ENCODE measurements at regions not wholly inside any gene's neighbourhood (a gene's known extent, or its start where the extent isn't known, plus 50 kb on each side); places are given as distances from the start of the nearest gene placed in this dataset.

DNA sequence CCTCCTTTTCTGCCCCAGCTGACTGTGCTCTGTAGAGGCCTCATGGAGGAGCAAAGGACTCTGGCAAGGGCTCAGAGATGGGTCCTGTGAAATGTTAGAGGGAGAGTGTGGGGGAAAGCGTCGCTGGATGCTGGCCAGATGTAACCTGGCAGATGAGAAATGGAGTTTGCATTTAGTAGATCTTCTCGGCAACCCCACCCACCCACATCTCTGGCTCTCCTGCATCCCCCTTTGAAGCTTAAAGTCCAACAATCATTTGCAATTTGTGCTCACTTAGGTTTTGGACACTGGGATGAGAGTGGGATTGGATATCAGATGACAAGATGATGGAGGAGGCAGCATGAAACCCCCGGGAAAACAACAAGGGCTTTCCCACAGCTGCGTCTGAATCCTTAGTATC, 523.6 kb upstream of the MCTP2 start:
- H3K4me1 ChIP-seq, result no peaks in the 10 kb centered on the region
- H3K27ac ChIP-seq, result no peak overlapping the region
- no peaks in the 10 kb centered on the region for H3K36me3 ChIP-seq
- no peak for DNase-seq
- H3K9me3 ChIP-seq, result no peaks in the 10 kb centered on the region
- intact Hi-C loops (cut with DNase I; ENCODE audit: low total_unique reads) (no loop called here), in situ Hi-C loops (cut with MboI; ENCODE audit: low sequenced_read_pairs in 4 of 4) (no loop called here)
- H3K27me3 ChIP-seq, result no peaks in the 10 kb centered on the region
- ATAC-seq, result no peak
- no peak overlapping the region for H3K4me3 ChIP-seq
- TF ChIP-seq CTCF (IDR thresholded peaks at IDR 0.05 in 4 of 5, conservative IDR thresholded peaks at IDR 0.05 in 1 of 5) (no peak), POLR2A (IDR thresholded peaks at IDR 0.05) (no peak)

DNA sequence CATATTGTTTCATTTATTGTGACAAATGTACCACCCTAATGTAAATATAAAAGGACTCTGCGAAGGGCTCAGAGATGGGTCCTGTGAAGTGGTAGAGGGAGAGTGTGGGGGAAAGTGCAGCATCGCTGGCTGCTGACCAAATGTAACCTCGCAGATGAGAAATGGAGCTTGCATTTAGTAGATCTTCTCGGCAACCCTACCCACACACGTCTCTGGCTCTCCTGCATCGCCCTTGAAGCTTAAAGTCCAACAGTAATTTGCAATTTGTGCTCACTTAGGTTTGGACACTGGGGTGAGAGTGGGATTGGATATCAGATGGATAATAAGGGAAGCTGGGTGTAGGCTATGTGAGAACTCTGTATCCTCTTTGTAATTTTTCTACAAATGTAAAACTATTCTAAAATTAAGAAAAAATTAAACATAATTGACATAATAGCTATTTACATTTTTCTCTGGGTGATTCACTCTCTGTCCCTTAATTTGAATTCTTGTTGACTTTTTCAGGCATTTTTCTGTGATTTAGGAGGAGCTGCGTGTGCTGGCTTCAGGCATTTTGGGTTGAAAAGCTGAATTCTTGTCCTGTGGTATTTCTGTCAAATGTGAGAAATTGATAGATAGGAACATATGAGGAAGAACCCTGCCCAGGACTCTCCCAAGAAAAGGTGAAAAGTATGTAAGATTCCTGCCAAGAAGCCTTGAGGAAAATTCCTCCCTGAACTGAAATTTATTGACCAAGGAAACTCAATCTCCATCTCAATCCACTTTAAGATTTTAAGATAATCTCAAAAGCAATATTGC, 524.7 kb upstream of the MCTP2 start:
- no peak for ATAC-seq
- in situ Hi-C loops (cut with MboI; ENCODE audit: low sequenced_read_pairs in 4 of 4), result no loop called here

DNA sequence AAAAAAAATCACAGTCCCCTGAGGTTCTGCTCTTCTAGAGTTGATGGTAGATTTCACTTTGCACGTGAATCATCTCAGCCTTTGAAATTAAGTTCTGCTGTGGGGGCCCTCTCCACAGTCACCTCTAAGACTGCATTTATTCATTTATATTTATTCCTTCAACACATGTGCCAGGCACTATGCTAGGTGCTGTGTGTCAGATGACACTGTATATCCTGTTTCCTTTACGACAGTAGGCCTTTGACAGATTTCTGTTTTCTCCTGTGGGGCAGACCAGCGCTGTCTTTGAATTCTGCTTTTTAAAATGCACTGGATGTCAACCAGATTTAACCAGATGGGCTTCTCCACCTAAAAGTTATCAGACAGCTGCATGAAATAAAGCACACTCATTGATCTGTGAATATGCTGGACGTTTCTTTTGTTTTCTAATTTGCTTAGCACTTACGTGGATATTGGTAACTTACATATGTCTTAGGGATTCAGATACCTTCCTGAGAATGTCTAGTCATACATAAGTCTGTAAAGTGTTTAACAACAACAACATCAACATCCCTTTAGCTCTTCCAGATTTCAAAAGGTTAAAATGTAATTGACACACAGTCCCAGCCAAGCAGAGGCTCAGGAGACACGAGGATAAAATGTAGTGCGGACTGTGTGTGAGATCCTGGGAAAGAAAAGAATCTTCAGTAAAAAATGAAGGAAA, 525.5 kb upstream of the MCTP2 start:
- Histone ChIP-seq H3K36me3 (no peaks in the 10 kb centered on the region), H3K27ac (no peak overlapping the region), H3K27me3 (no peaks in the 10 kb centered on the region), H3K9me3 (no peaks in the 10 kb centered on the region), H3K4me3 (no peak overlapping the region), H3K4me1 (no peaks in the 10 kb centered on the region)
- in situ Hi-C loops (cut with MboI; ENCODE audit: low sequenced_read_pairs in 4 of 4), result no loop called here
- intact Hi-C loops (cut with DNase I; ENCODE audit: low total_unique reads), result no loop called here
- TF ChIP-seq POLR2A (IDR thresholded peaks at IDR 0.05) (no peak), CTCF (IDR thresholded peaks at IDR 0.05 in 4 of 5, conservative IDR thresholded peaks at IDR 0.05 in 1 of 5) (no peak)
- ATAC-seq (no peak), DNase-seq (no peak)

More for the DNA sequence above, 524.7 kb upstream of the MCTP2 start:
- DNase-seq, result no peak
- intact Hi-C loops (cut with DNase I; ENCODE audit: low total_unique reads), result no loop called here
- no peaks in the 10 kb centered on the region for H3K36me3 ChIP-seq
- H3K27me3 ChIP-seq, result no peaks in the 10 kb centered on the region
- no peak overlapping the region for H3K4me3 ChIP-seq
- H3K27ac ChIP-seq, result no peak overlapping the region
- TF ChIP-seq POLR2A (IDR thresholded peaks at IDR 0.05) (no peak), CTCF (IDR thresholded peaks at IDR 0.05 in 4 of 5, conservative IDR thresholded peaks at IDR 0.05 in 1 of 5) (no peak)
- no peaks in the 10 kb centered on the region for H3K4me1 ChIP-seq
- no peaks in the 10 kb centered on the region for H3K9me3 ChIP-seq

- Histone ChIP-seq H3K27me3 (no peaks in the 10 kb centered on the region), H3K36me3 (no peaks in the 10 kb centered on the region), H3K9me3 (no peaks in the 10 kb centered on the region), H3K27ac (no peak overlapping the region), H3K4me1 (no peaks in the 10 kb centered on the region), H3K4me3 (no peak overlapping the region)
- intact Hi-C loops (cut with DNase I; ENCODE audit: low total_unique reads) (no loop called here), in situ Hi-C loops (cut with MboI; ENCODE audit: low sequenced_read_pairs in 4 of 4) (no loop called here)
- DNase-seq (no peak), ATAC-seq (no peak)
- TF ChIP-seq CTCF (IDR thresholded peaks at IDR 0.05 in 4 of 5, conservative IDR thresholded peaks at IDR 0.05 in 1 of 5), result no peak
- no peak for TF ChIP-seq POLR2A (IDR thresholded peaks at IDR 0.05)
Measured at GRCh38 chr15:93703092-93703739, 528.1 kb upstream of the MCTP2 start.

Measured in gastrocnemius medialis (tissue), 4 donors.